ENCODE measurements at regions not wholly inside any gene's neighbourhood (a gene's known extent, or its start where the extent isn't known, plus 50 kb on each side); places are given as distances from the start of the nearest gene placed in this dataset.

- Histone ChIP-seq H3K4me1 (ENCODE audit: control insufficient read depth, extremely low read depth, insufficient read depth, low read length) (no peaks in the 10 kb centered on the region), H3K79me2 (ENCODE audit: control insufficient read depth, insufficient read depth, low read length) (no peaks in the 10 kb centered on the region), H3K27ac (ENCODE audit: insufficient read depth, low read length) (no peak overlapping the region), H3K4me2 (ENCODE audit: extremely low read depth, insufficient read depth, low read length) (no peak overlapping the region), H4K20me1 (ENCODE audit: control insufficient read depth, extremely low read depth, insufficient read depth, low read length) (no peaks in the 10 kb centered on the region), H3K36me3 (ENCODE audit: control insufficient read depth, insufficient read depth, low read length) (no peaks in the 10 kb centered on the region), H3K27me3 (ENCODE audit: control insufficient read depth, insufficient read depth, low read length) (no peaks in the 10 kb centered on the region), H3K9ac (ENCODE audit: insufficient read depth, low read length) (no peak overlapping the region), H3K4me3 (replicated peaks in 1 of 4; ENCODE audit: control extremely low read depth in 1 of 4, insufficient read depth in 1 of 4, low read depth in 3 of 4, low read length in 4 of 4) (no peak overlapping the region), H3K9me3 (ENCODE audit: control insufficient read depth, insufficient read depth, low read depth, low read length) (no peaks in the 10 kb centered on the region), H2AFZ (ENCODE audit: low read length) (no peak overlapping the region)
- no peak for DNase-seq (ENCODE audit: low read depth in 2 of 2)
- TF ChIP-seq EZH2 (IDR thresholded peaks at IDR 0.05; ENCODE audit: low read length, missing control alignments) (no peak), CTCF (conservative IDR thresholded peaks at IDR 0.05 in 1 of 2, IDR thresholded peaks at IDR 0.05 in 1 of 2; ENCODE audit: low read depth in 1 of 2, low read length in 2 of 2) (no peak)
These were observed 1440.1 kb downstream of the OTOL1 start for GRCh38 chr3:162936706-162937105.

GRCh38 chr3:162938083-162938482 is 1441.5 kb downstream of the OTOL1 start:
- no peak overlapping the region for H3K4me2 ChIP-seq (ENCODE audit: extremely low read depth, insufficient read depth, low read length)

GRCh38 chr3:162945626-162946025 is 1449.0 kb downstream of the OTOL1 start:
- H3K4me1 ChIP-seq (ENCODE audit: control insufficient read depth, extremely low read depth, insufficient read depth, low read length) = no peaks in the 10 kb centered on the region
- TF ChIP-seq EZH2 (IDR thresholded peaks at IDR 0.05; ENCODE audit: low read length, missing control alignments) (no peak), CTCF (conservative IDR thresholded peaks at IDR 0.05 in 1 of 2, IDR thresholded peaks at IDR 0.05 in 1 of 2; ENCODE audit: low read depth in 1 of 2, low read length in 2 of 2) (no peak)
- no peak for DNase-seq (ENCODE audit: low read depth in 2 of 2)

More at GRCh38 chr3:162938083-162938482, 1441.5 kb downstream of the OTOL1 start:
- H4K20me1 ChIP-seq (ENCODE audit: control insufficient read depth, extremely low read depth, insufficient read depth, low read length) = no peaks in the 10 kb centered on the region
- no peak for DNase-seq (ENCODE audit: low read depth in 2 of 2)
- H3K27ac ChIP-seq (ENCODE audit: insufficient read depth, low read length) = no peak overlapping the region
- no peaks in the 10 kb centered on the region for H3K36me3 ChIP-seq (ENCODE audit: control insufficient read depth, insufficient read depth, low read length)
- TF ChIP-seq CTCF (conservative IDR thresholded peaks at IDR 0.05 in 1 of 2, IDR thresholded peaks at IDR 0.05 in 1 of 2; ENCODE audit: low read depth in 1 of 2, low read length in 2 of 2) (no peak), EZH2 (IDR thresholded peaks at IDR 0.05; ENCODE audit: low read length, missing control alignments) (no peak)
- no peak overlapping the region for H3K9ac ChIP-seq (ENCODE audit: insufficient read depth, low read length)
- H2AFZ ChIP-seq (ENCODE audit: low read length) = no peak overlapping the region
- H3K27me3 ChIP-seq (ENCODE audit: control insufficient read depth, insufficient read depth, low read length) = no peaks in the 10 kb centered on the region
- H3K9me3 ChIP-seq (ENCODE audit: control insufficient read depth, insufficient read depth, low read depth, low read length) = no peaks in the 10 kb centered on the region
- no peak overlapping the region for H3K4me3 ChIP-seq (replicated peaks in 1 of 4; ENCODE audit: control extremely low read depth in 1 of 4, insufficient read depth in 1 of 4, low read depth in 3 of 4, low read length in 4 of 4)
- H3K79me2 ChIP-seq (ENCODE audit: control insufficient read depth, insufficient read depth, low read length) = no peaks in the 10 kb centered on the region
- H3K4me1 ChIP-seq (ENCODE audit: control insufficient read depth, extremely low read depth, insufficient read depth, low read length) = no peaks in the 10 kb centered on the region

More at GRCh38 chr3:162945626-162946025, 1449.0 kb downstream of the OTOL1 start:
- H3K4me3 ChIP-seq (replicated peaks in 1 of 4; ENCODE audit: control extremely low read depth in 1 of 4, insufficient read depth in 1 of 4, low read depth in 3 of 4, low read length in 4 of 4) = no peak overlapping the region
- H3K4me2 ChIP-seq (ENCODE audit: extremely low read depth, insufficient read depth, low read length) = no peak overlapping the region
- H3K9me3 ChIP-seq (ENCODE audit: control insufficient read depth, insufficient read depth, low read depth, low read length) = no peaks in the 10 kb centered on the region
- no peaks in the 10 kb centered on the region for H3K27me3 ChIP-seq (ENCODE audit: control insufficient read depth, insufficient read depth, low read length)
- H4K20me1 ChIP-seq (ENCODE audit: control insufficient read depth, extremely low read depth, insufficient read depth, low read length) = no peaks in the 10 kb centered on the region
- no peak overlapping the region for H3K9ac ChIP-seq (ENCODE audit: insufficient read depth, low read length)
- H3K36me3 ChIP-seq (ENCODE audit: control insufficient read depth, insufficient read depth, low read length) = no peaks in the 10 kb centered on the region
- no peak overlapping the region for H2AFZ ChIP-seq (ENCODE audit: low read length)
- H3K27ac ChIP-seq (ENCODE audit: insufficient read depth, low read length) = no peak overlapping the region
- H3K79me2 ChIP-seq (ENCODE audit: control insufficient read depth, insufficient read depth, low read length) = no peaks in the 10 kb centered on the region
